ENCODE measurements at regions not wholly inside any gene's neighbourhood (a gene's known extent, or its start where the extent isn't known, plus 50 kb on each side); places are given as distances from the start of the nearest gene placed in this dataset.

- TF ChIP-seq CTCF (IDR thresholded peaks at IDR 0.05; ENCODE audit: insufficient read depth, low read depth, low read length) = no peak
- TF ChIP-seq EZH2 (IDR thresholded peaks at IDR 0.05; ENCODE audit: insufficient read depth, low read length) = no peak
These were observed 105.1 kb upstream of the NPVF start for GRCh38 chr7:25333296-25333928.

All from astrocyte (in vitro differentiated cells and primary cell).